SKM-1 treated with dmso at 0.1 percent for 144 hours (cell line): ENCODE measurements at regions not wholly inside any gene's neighbourhood (a gene's known extent, or its start where the extent isn't known, plus 50 kb on each side); places are given as distances from the start of the nearest gene placed in this dataset.
A peak's percentile ranks its signal among the peaks of the same experiment; 100 is the strongest.

ENCODE experiments used
- DNase-seq: peaks from one replicate; lab custom pipeline; 2025; ENCODE audit not compliant: unreplicated experiment; lab: John Stamatoyannopoulos, UW

GRCh38 chr10:3692387-3692999 is 92.5 kb downstream of the KLF6 start:
- no peak for DNase-seq

GRCh38 chr10:3691482-3691881 is 93.5 kb downstream of the KLF6 start:
- DNase-seq = no peak

GRCh38 chr10:3689871-3690510 is 95.0 kb downstream of the KLF6 start:
- no peak for DNase-seq

GRCh38 chr10:3687510-3688081 is 97.4 kb downstream of the KLF6 start:
- DNase-seq = no peak

GRCh38 chr10:3685384-3685783 is 99.6 kb downstream of the KLF6 start:
- DNase-seq = no peak

GRCh38 chr10:3684891-3685290 is 100.1 kb downstream of the KLF6 start:
- no peak for DNase-seq

GRCh38 chr10:3683560-3683959 is 101.4 kb downstream of the KLF6 start:
- DNase-seq = no peak

GRCh38 chr10:3682745-3683144 is 102.3 kb downstream of the KLF6 start:
- no peak for DNase-seq

- DNase-seq = no peak
Observed at GRCh38 chr10:3681642-3682554, 103.1 kb downstream of the KLF6 start.

GRCh38 chr10:3679950-3680629 is 104.9 kb downstream of the KLF6 start:
- DNase-seq = no peak

- DNase-seq = no peak
Observed at GRCh38 chr10:3678629-3679227, 106.3 kb downstream of the KLF6 start.

GRCh38 chr10:3676564-3676963 is 108.4 kb downstream of the KLF6 start:
- DNase-seq = no peak

- no peak for DNase-seq
Observed at GRCh38 chr10:3672220-3672619, 112.8 kb downstream of the KLF6 start.

GRCh38 chr10:3671386-3671955 is 113.5 kb downstream of the KLF6 start:
- no peak for DNase-seq

- peak; percentile 2 for DNase-seq
Observed at GRCh38 chr10:3668966-3669330, 116.1 kb downstream of the KLF6 start.

GRCh38 chr10:3668276-3668965 is 116.6 kb downstream of the KLF6 start:
- DNase-seq = peak; percentile 3

GRCh38 chr10:3666525-3667302 is 118.3 kb downstream of the KLF6 start:
- peak; percentile 43 for DNase-seq

- DNase-seq = no peak
Observed at GRCh38 chr10:3665316-3665908, 119.6 kb downstream of the KLF6 start.

GRCh38 chr10:3662775-3663174 is 122.2 kb downstream of the KLF6 start:
- no peak for DNase-seq
